Activated T-helper 2 cell treated with anti-CD3 and anti-CD28 coated beads, Interferon-gamma antibody, Interleukin-2, Interleukin-4, amounts not matched to agents 10 μg/mL and 5 μg/mL and 100 μg/mL, durations not matched to agents 14 hours and 24 hours and 36 hours (primary cell): ENCODE measurements at regions not wholly inside any gene's neighbourhood (a gene's known extent, or its start where the extent isn't known, plus 50 kb on each side); places are given as distances from the start of the nearest gene placed in this dataset.
"Not testable (repeated sequence)": the region's sequence is repeated elsewhere in the genome, so short reads cannot be mapped to it uniquely, and the experiment has no call there.

Experiments used
- DNase-seq: peaks from one replicate; pipeline ENCODE4 v3.0.0; 2021; ENCODE audit warnings: low spot score
- H3K27ac Mint-ChIP-seq: one replicate; pipeline ENCODE4 v1.8.0; 2021; ENCODE audit warnings: mixed read lengths
- H3K27me3 Mint-ChIP-seq: one replicate; pipeline ENCODE4 v1.8.0; 2021; ENCODE audit warnings: low read depth, mixed read lengths
- H3K36me3 Mint-ChIP-seq: one replicate; pipeline ENCODE4 v1.8.0; 2021; ENCODE audit warnings: low read depth, mixed read lengths
- H3K4me1 Mint-ChIP-seq: one replicate; pipeline ENCODE4 v1.8.0; 2021; ENCODE audit warnings: low read depth, mixed read lengths
- H3K4me3 Mint-ChIP-seq: one replicate; pipeline ENCODE4 v1.8.0; 2021; ENCODE audit warnings: low read depth, mild to moderate bottlenecking, moderate library complexity, mixed read lengths
- H3K9me3 Mint-ChIP-seq: one replicate; pipeline ENCODE4 v1.8.0; 2021; ENCODE audit warnings: mixed read lengths
- intact Hi-C: fragments of 100-400 bp; cut with micrococcal nuclease; formaldehyde crosslinking; loops from one replicate; pipeline ENCODE4 v1.15.1; 2023

- DNase-seq: no peak
- H3K4me3 Mint-ChIP-seq: no peak overlapping the region
- H3K9me3 Mint-ChIP-seq: no peaks in the 10 kb centered on the region
- no peaks in the 10 kb centered on the region for H3K27me3 Mint-ChIP-seq
- intact Hi-C loops: no loop called here
- no peaks in the 10 kb centered on the region for H3K4me1 Mint-ChIP-seq
- no peak overlapping the region for H3K27ac Mint-ChIP-seq
- H3K36me3 Mint-ChIP-seq: no peaks in the 10 kb centered on the region
Observed at GRCh38 chr6:134819236-134819635, 130.7 kb downstream of the ALDH8A1 start.

GRCh38 chr6:134817448-134817847, 132.5 kb downstream of the ALDH8A1 start:
- H3K36me3 Mint-ChIP-seq: no peaks in the 10 kb centered on the region
- no peaks in the 10 kb centered on the region for H3K4me1 Mint-ChIP-seq
- no peak for DNase-seq
- no peaks in the 10 kb centered on the region for H3K27me3 Mint-ChIP-seq
- H3K4me3 Mint-ChIP-seq: no peak overlapping the region
- H3K27ac Mint-ChIP-seq: no peak overlapping the region
- no peaks in the 10 kb centered on the region for H3K9me3 Mint-ChIP-seq
- intact Hi-C loops: no loop called here

- intact Hi-C loops: no loop called here
- no peak overlapping the region for H3K27ac Mint-ChIP-seq
- no peaks in the 10 kb centered on the region for H3K27me3 Mint-ChIP-seq
- H3K36me3 Mint-ChIP-seq: no peaks in the 10 kb centered on the region
- H3K9me3 Mint-ChIP-seq: no peaks in the 10 kb centered on the region
- DNase-seq: no peak
- no peaks in the 10 kb centered on the region for H3K4me1 Mint-ChIP-seq
- H3K4me3 Mint-ChIP-seq: no peak overlapping the region
Observed at GRCh38 chr6:134816780-134817179, 133.1 kb downstream of the ALDH8A1 start.

GRCh38 chr6:134816300-134816699, 133.6 kb downstream of the ALDH8A1 start:
- Mint-ChIP-seq H3K4me1 (no peaks in the 10 kb centered on the region), H3K4me3 (no peak overlapping the region), H3K27ac (no peak overlapping the region), H3K9me3 (no peaks in the 10 kb centered on the region), H3K27me3 (no peaks in the 10 kb centered on the region), H3K36me3 (no peaks in the 10 kb centered on the region)
- DNase-seq: no peak
- intact Hi-C loops: no loop called here

- intact Hi-C loops: no loop called here
- Mint-ChIP-seq H3K4me3 (no peak overlapping the region), H3K27me3 (peaks cover 7% of the 10 kb centered on the region), H3K9me3 (no peaks in the 10 kb centered on the region), H3K36me3 (no peaks in the 10 kb centered on the region), H3K4me1 (no peaks in the 10 kb centered on the region), H3K27ac (no peak overlapping the region)
- DNase-seq: no peak
Observed at GRCh38 chr6:134814076-134814695, 135.7 kb downstream of the ALDH8A1 start.

GRCh38 chr6:134813146-134813545, 136.8 kb downstream of the ALDH8A1 start:
- no peaks in the 10 kb centered on the region for H3K4me1 Mint-ChIP-seq
- H3K27me3 Mint-ChIP-seq: peaks cover 9% of the 10 kb centered on the region
- H3K36me3 Mint-ChIP-seq: no peaks in the 10 kb centered on the region
- H3K9me3 Mint-ChIP-seq: no peaks in the 10 kb centered on the region
- no peak for DNase-seq
- H3K27ac Mint-ChIP-seq: no peak overlapping the region
- intact Hi-C loops: no loop called here
- no peak overlapping the region for H3K4me3 Mint-ChIP-seq

- Mint-ChIP-seq H3K4me1 (no peaks in the 10 kb centered on the region), H3K27ac (no peak overlapping the region), H3K9me3 (no peaks in the 10 kb centered on the region), H3K27me3 (peaks cover 17% of the 10 kb centered on the region), H3K36me3 (no peaks in the 10 kb centered on the region), H3K4me3 (no peak overlapping the region)
- intact Hi-C loops: no loop called here
- no peak for DNase-seq
Observed at GRCh38 chr6:134810402-134810801, 139.5 kb downstream of the ALDH8A1 start.

- peaks cover 19% of the 10 kb centered on the region for H3K27me3 Mint-ChIP-seq
- no peaks in the 10 kb centered on the region for H3K9me3 Mint-ChIP-seq
- DNase-seq: no peak
- H3K4me3 Mint-ChIP-seq: no peak overlapping the region
- no peak overlapping the region for H3K27ac Mint-ChIP-seq
- intact Hi-C loops: no loop called here
- no peaks in the 10 kb centered on the region for H3K4me1 Mint-ChIP-seq
- H3K36me3 Mint-ChIP-seq: no peaks in the 10 kb centered on the region
Observed at GRCh38 chr6:134809130-134809529, 140.8 kb downstream of the ALDH8A1 start.

GRCh38 chr6:134806180-134806798, 143.6 kb downstream of the ALDH8A1 start:
- no peaks in the 10 kb centered on the region for H3K9me3 Mint-ChIP-seq
- H3K4me3 Mint-ChIP-seq: no peak overlapping the region
- H3K4me1 Mint-ChIP-seq: no peaks in the 10 kb centered on the region
- no peak overlapping the region for H3K27ac Mint-ChIP-seq
- intact Hi-C loops: no loop called here
- no peak for DNase-seq
- no peaks in the 10 kb centered on the region for H3K36me3 Mint-ChIP-seq
- peaks cover 19% of the 10 kb centered on the region for H3K27me3 Mint-ChIP-seq

GRCh38 chr6:134805168-134805567, 144.7 kb downstream of the ALDH8A1 start:
- H3K27ac Mint-ChIP-seq: no peak overlapping the region
- no peak overlapping the region for H3K4me3 Mint-ChIP-seq
- no peaks in the 10 kb centered on the region for H3K9me3 Mint-ChIP-seq
- H3K36me3 Mint-ChIP-seq: no peaks in the 10 kb centered on the region
- intact Hi-C loops: no loop called here
- no peak for DNase-seq
- H3K27me3 Mint-ChIP-seq: peaks cover 14% of the 10 kb centered on the region
- no peaks in the 10 kb centered on the region for H3K4me1 Mint-ChIP-seq

GRCh38 chr6:134804311-134804710, 145.6 kb downstream of the ALDH8A1 start:
- H3K9me3 Mint-ChIP-seq, DNase-seq, H3K36me3 Mint-ChIP-seq, intact Hi-C loops, H3K27ac Mint-ChIP-seq, H3K4me1 Mint-ChIP-seq, H3K4me3 Mint-ChIP-seq: not testable (repeated sequence)
- H3K27me3 Mint-ChIP-seq: peaks cover 18% of the 10 kb centered on the region

GRCh38 chr6:134802426-134803058, 147.4 kb downstream of the ALDH8A1 start:
- Mint-ChIP-seq H3K27ac (no peak overlapping the region), H3K9me3 (no peaks in the 10 kb centered on the region), H3K36me3 (no peaks in the 10 kb centered on the region), H3K4me1 (no peaks in the 10 kb centered on the region), H3K4me3 (no peak overlapping the region), H3K27me3 (peaks cover 18% of the 10 kb centered on the region)
- intact Hi-C loops: no loop called here
- no peak for DNase-seq

- no peak overlapping the region for H3K27ac Mint-ChIP-seq
- H3K27me3 Mint-ChIP-seq: peaks cover 8% of the 10 kb centered on the region
- H3K4me3 Mint-ChIP-seq: no peak overlapping the region
- no peaks in the 10 kb centered on the region for H3K36me3 Mint-ChIP-seq
- peaks cover 4% of the 10 kb centered on the region for H3K9me3 Mint-ChIP-seq
- intact Hi-C loops: no loop called here
- DNase-seq: no peak
- no peaks in the 10 kb centered on the region for H3K4me1 Mint-ChIP-seq
Observed at GRCh38 chr6:134797400-134798113, 152.3 kb downstream of the ALDH8A1 start.
